ENCODE measurements at regions not wholly inside any gene's neighbourhood (a gene's known extent, or its start where the extent isn't known, plus 50 kb on each side); places are given as distances from the start of the nearest gene placed in this dataset.

- H3K27me3 ChIP-seq (replicated peaks in 1 of 2; ENCODE audit: control insufficient read depth in 2 of 2, insufficient read depth in 2 of 2, low read length in 1 of 2): no peaks in the 10 kb centered on the region
- no peak overlapping the region for H2AFZ ChIP-seq (ENCODE audit: control insufficient read depth, low read depth, low read length)
- TF ChIP-seq, protein P1, sequence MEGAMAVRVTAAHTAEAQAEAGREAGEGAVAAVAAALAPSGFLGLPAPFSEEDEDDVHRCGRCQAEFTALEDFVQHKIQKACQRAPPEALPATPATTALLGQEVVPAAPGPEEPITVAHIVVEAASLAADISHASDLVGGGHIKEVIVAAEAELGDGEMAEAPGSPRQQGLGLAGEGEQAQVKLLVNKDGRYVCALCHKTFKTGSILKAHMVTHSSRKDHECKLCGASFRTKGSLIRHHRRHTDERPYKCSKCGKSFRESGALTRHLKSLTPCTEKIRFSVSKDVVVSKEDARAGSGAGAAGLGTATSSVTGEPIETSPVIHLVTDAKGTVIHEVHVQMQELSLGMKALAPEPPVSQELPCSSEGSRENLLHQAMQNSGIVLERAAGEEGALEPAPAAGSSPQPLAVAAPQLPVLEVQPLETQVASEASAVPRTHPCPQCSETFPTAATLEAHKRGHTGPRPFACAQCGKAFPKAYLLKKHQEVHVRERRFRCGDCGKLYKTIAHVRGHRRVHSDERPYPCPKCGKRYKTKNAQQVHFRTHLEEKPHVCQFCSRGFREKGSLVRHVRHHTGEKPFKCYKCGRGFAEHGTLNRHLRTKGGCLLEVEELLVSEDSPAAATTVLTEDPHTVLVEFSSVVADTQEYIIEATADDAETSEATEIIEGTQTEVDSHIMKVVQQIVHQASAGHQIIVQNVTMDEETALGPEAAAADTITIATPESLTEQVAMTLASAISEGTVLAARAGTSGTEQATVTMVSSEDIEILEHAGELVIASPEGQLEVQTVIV (IDR thresholded peaks at IDR 0.05; ENCODE audit: borderline replicate concordance, partially characterized antibody): no peak
- H3K27ac ChIP-seq (ENCODE audit: control insufficient read depth, insufficient read depth): no peak overlapping the region
- 2% methylated on average over 2 of the region's 2 CpGs for WGBS (ENCODE audit: insufficient coverage, insufficient replicate concordance, low lambda C conversion rate, missing lambda C conversion rate)
- ChIA-PET CTCF (no interaction called here), POLR2A (no interaction called here), RAD21 (ENCODE audit: unreplicated experiment) (no interaction called here), SMC1A (ENCODE audit: uncharacterized antibody, unreplicated experiment) (no interaction called here)
- H3K9ac ChIP-seq (ENCODE audit: control insufficient read depth, insufficient read depth, low read length): no peak overlapping the region
- in situ Hi-C loops (cut with MboI) (no loop called here), intact Hi-C loops (cut with micrococcal nuclease; ENCODE audit: unreplicated experiment) (no loop called here)
- DNase-seq (ENCODE audit: low read depth, low spot score) (no peak), ATAC-seq (no peak), FAIRE-seq (no peak)
- no peaks in the 10 kb centered on the region for H4K20me1 ChIP-seq (ENCODE audit: control insufficient read depth, insufficient read depth)
- no peak overlapping the region for H3K4me2 ChIP-seq (ENCODE audit: control insufficient read depth, insufficient read depth)
- BruUV-seq (replicated peaks): no TSS peak
- H3K4me1 ChIP-seq (ENCODE audit: control insufficient read depth, insufficient read depth, low read length): no peaks in the 10 kb centered on the region
- H3K79me2 ChIP-seq (ENCODE audit: control insufficient read depth, insufficient read depth, low read length): no peaks in the 10 kb centered on the region
- no peaks in the 10 kb centered on the region for H3K36me3 ChIP-seq (ENCODE audit: control insufficient read depth in 2 of 2, insufficient read depth in 2 of 2, low read length in 1 of 2)
- H3K4me3 ChIP-seq: no peak overlapping the region
- H3K9me3 ChIP-seq (replicated peaks; ENCODE audit: control insufficient read depth, insufficient read depth, low read length): no peaks in the 10 kb centered on the region
Measured at GRCh38 chr4:19993242-19993641, 258.5 kb upstream of the SLIT2 start.

GRCh38 chr4:19992471-19993093, 259.1 kb upstream of the SLIT2 start:
- ChIA-PET CTCF (no interaction called here), RAD21 (ENCODE audit: unreplicated experiment) (no interaction called here), SMC1A (ENCODE audit: uncharacterized antibody, unreplicated experiment) (no interaction called here), POLR2A (no interaction called here)
- Histone ChIP-seq H3K79me2 (ENCODE audit: control insufficient read depth, insufficient read depth, low read length) (no peaks in the 10 kb centered on the region), H3K27ac (ENCODE audit: control insufficient read depth, insufficient read depth) (no peak overlapping the region), H3K9ac (ENCODE audit: control insufficient read depth, insufficient read depth, low read length) (no peak overlapping the region), H2AFZ (ENCODE audit: control insufficient read depth, low read depth, low read length) (no peak overlapping the region), H3K36me3 (ENCODE audit: control insufficient read depth in 2 of 2, insufficient read depth in 2 of 2, low read length in 1 of 2) (no peaks in the 10 kb centered on the region), H3K9me3 (replicated peaks; ENCODE audit: control insufficient read depth, insufficient read depth, low read length) (no peaks in the 10 kb centered on the region), H3K4me1 (ENCODE audit: control insufficient read depth, insufficient read depth, low read length) (no peaks in the 10 kb centered on the region), H3K27me3 (replicated peaks in 1 of 2; ENCODE audit: control insufficient read depth in 2 of 2, insufficient read depth in 2 of 2, low read length in 1 of 2) (no peaks in the 10 kb centered on the region), H3K4me3 (no peak overlapping the region), H4K20me1 (ENCODE audit: control insufficient read depth, insufficient read depth) (no peaks in the 10 kb centered on the region), H3K4me2 (ENCODE audit: control insufficient read depth, insufficient read depth) (no peak overlapping the region)
- DNase-seq (ENCODE audit: low read depth, low spot score) (no peak), FAIRE-seq (no peak), ATAC-seq (no peak)
- intact Hi-C loops (cut with micrococcal nuclease; ENCODE audit: unreplicated experiment): no loop called here
- BruUV-seq (replicated peaks): no TSS peak
- in situ Hi-C loops (cut with MboI): no loop called here
- WGBS (ENCODE audit: insufficient coverage, insufficient replicate concordance, low lambda C conversion rate, missing lambda C conversion rate): 2% methylated on average over 4 of the region's 4 CpGs
- TF ChIP-seq SMC3 (IDR thresholded peaks at IDR 0.05; ENCODE audit: borderline replicate concordance, low read length): no peak
- TF ChIP-seq, protein P2, sequence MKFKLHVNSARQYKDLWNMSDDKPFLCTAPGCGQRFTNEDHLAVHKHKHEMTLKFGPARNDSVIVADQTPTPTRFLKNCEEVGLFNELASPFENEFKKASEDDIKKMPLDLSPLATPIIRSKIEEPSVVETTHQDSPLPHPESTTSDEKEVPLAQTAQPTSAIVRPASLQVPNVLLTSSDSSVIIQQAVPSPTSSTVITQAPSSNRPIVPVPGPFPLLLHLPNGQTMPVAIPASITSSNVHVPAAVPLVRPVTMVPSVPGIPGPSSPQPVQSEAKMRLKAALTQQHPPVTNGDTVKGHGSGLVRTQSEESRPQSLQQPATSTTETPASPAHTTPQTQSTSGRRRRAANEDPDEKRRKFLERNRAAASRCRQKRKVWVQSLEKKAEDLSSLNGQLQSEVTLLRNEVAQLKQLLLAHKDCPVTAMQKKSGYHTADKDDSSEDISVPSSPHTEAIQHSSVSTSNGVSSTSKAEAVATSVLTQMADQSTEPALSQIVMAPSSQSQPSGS (IDR thresholded peaks at IDR 0.05; ENCODE audit: low read length): no peak
- no peak for TF ChIP-seq CBX3 (IDR thresholded peaks at IDR 0.05; ENCODE audit: borderline replicate concordance, low read depth)
- no peak for TF ChIP-seq USF1 (IDR thresholded peaks at IDR 0.05; ENCODE audit: borderline replicate concordance, extremely low read length, insufficient read depth, low read depth, low read length)
- no peak for TF ChIP-seq BCLAF1 (IDR thresholded peaks at IDR 0.05)
- no peak for TF ChIP-seq HDAC2 (IDR thresholded peaks at IDR 0.05)
- TF ChIP-seq ZNF24 (IDR thresholded peaks at IDR 0.05): no peak
- no peak for TF ChIP-seq NBN (IDR thresholded peaks at IDR 0.05)
- TF ChIP-seq MTA2 (IDR thresholded peaks at IDR 0.05; ENCODE audit: low read depth): no peak
- TF ChIP-seq TAF1 (IDR thresholded peaks at IDR 0.05; ENCODE audit: borderline replicate concordance, low read depth, low read length): no peak

Measured in GM12878 (cell line).